DMS 273 (cell line): ENCODE measurements at regions not wholly inside any gene's neighbourhood (a gene's known extent, or its start where the extent isn't known, plus 50 kb on each side); places are given as distances from the start of the nearest gene placed in this dataset.
A peak's percentile ranks its signal among the peaks of the same experiment; 100 is the strongest.

Source experiments
- DNase-seq: peaks from one replicate; lab custom pipeline; 2025; ENCODE audit not compliant: unreplicated experiment; lab: John Stamatoyannopoulos, UW

- DNase-seq, result no peak
Measured at GRCh38 chr15:98263787-98264186, 303.3 kb downstream of the ARRDC4 start.

- DNase-seq, result no peak
Measured at GRCh38 chr15:98266295-98266694, 305.8 kb downstream of the ARRDC4 start.

DNA sequence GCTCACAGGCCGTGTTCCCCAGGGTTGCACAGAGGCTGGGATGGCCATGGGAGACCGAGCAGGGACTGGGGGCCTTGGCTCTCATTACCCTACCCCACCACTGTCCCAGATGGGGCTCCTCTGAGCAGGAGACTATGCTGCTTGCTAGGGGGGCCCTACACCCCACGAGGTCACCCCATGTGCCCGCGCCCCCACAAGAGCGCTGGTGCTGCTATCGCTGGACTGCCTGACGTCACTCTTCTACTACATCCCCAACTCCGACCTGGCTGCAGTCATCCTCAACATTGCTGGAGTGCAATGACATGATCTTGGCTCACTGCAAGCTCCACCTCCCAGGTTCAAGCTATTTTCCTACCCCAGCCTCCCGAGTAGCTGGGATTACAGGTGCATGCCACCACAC, 307.7 kb downstream of the ARRDC4 start:
- DNase-seq, result no peak

- DNase-seq, result no peak
Measured at GRCh38 chr15:98272625-98273024, 312.1 kb downstream of the ARRDC4 start.

- no peak for DNase-seq
Measured at GRCh38 chr15:98276018-98276417, 315.5 kb downstream of the ARRDC4 start.

- DNase-seq, result no peak
Measured at GRCh38 chr15:98277602-98278001, 317.1 kb downstream of the ARRDC4 start.

DNA sequence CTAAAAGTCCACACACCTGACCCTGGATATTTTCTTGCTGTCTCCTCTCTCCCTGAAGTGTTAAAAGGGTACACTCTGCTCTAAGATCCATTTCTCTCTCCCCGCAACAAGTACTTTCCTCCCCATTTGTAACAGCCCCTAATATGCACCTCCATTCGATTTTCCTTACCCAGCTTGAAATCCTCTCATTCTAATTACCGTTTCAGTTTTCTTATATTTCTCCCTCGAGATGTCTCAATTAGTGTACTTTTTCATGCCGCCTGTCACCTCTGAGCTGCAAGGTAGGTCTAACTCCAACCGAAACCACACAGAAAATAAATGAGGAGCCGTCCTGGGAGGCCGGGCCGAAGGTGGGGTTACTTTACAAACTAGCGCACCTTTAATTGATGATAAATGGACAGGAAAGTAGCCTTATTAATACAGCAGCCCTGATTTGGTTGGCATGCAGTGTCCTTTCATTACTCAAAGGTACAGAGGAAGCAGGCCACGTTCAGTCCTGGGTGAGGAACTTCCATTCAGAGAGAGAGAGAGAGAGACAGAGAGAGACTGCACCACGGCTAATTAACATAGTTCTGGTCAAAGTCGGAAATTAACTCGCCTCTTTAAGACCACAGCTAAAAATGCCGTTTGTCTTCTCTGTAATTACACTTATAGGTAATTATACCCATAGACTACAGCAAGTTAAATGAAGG, 319.9 kb downstream of the ARRDC4 start:
- DNase-seq, result no peak

GRCh38 chr15:98281130-98281529, 320.6 kb downstream of the ARRDC4 start:
- DNase-seq, result no peak

DNA sequence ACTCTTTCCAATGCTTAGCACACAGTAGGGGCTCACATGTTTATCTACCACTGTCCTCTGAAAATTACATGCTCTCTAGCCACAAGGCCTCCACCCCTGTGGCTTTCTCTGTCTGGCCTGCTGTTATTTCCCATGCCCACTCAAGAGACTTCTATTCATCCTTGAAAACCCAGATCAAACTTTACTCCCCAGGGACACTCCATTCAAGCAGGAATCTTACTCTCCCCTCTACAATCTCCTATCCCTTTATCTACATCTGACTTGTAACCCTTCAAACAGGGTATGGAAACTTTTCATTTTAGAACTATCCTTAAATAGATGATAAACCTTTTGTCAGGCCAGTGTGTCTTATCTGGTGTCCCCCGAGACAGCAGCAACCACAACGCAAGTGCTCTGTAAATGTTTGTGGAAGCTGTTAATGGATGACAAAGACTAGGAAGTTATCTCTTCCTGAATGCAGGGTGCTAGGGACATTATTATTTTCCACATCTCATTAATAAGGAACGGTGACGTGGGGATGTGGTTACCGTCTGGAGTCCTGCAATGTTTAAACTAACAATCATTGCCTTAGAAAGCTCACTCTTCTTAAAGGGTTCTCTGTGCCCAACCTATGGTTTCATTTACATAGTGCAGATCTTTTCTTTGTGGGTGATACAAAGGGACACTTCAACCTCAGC, 322.3 kb downstream of the ARRDC4 start:
- DNase-seq, result no peak

DNA sequence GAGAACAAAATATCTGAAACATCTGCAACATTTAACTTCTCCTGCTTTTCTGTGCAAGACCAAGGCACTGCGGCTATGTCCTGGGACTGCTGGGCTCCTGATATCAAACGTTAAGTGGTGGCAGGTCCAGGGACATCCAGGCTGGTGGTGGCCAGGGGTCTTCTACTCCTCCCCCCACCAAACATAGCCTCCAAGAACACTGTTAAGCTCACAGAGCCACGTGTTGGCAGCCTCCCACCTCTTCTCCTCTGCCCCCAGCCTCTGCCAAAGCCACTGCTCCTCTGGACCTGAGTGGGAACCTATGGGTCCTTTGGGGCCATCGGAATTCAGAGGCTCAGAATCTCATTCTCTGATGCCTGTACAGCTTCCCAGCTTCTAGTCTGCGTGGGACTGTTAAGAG, 325.7 kb downstream of the ARRDC4 start:
- no peak for DNase-seq

GRCh38 chr15:98286831-98287230, 326.3 kb downstream of the ARRDC4 start:
- DNase-seq, result no peak

- no peak for DNase-seq
Measured at GRCh38 chr15:98288091-98288590, 327.6 kb downstream of the ARRDC4 start.

- DNase-seq, result no peak
Measured at GRCh38 chr15:98289747-98290146, 329.2 kb downstream of the ARRDC4 start.

DNA sequence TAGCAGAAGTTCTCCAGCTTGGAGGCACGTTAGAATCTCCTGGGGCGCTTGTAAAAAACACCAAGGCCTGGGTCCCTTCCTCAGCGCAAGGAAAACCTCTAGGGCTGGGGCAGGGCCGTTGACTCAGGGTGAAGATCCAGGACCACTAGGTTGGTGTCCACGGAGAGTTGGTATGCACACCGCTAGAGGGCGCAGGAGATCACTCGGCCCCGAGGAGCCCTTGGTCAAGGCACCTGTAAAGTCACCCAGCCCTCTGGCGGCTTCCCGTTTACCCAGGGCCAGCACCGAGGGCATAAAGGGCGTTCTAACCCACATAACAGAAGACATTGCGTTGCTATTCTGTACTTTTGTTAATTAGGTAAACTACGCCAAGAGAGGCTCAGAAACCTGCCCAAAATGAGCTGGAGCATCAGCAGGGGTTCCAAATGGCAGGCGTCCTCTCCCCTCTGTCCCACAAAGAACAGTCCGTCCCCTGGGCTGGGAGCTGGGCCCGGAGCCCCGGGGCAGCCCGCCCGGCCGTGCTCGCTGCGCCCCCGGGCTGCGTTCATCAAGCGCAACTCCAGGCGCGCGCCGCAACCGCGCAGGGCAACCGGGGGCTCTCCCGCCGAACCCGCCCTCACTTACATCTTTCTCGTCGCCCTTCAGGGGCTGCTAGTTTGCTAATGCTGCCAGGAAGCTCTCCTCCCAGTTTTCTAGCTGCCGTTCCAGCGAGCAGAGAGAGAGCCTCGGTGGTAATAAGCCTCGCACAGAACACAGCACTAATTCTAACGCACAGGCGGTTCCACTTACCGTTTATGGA, 332.1 kb downstream of the ARRDC4 start:
- peak; percentile 36 for DNase-seq

DNA sequence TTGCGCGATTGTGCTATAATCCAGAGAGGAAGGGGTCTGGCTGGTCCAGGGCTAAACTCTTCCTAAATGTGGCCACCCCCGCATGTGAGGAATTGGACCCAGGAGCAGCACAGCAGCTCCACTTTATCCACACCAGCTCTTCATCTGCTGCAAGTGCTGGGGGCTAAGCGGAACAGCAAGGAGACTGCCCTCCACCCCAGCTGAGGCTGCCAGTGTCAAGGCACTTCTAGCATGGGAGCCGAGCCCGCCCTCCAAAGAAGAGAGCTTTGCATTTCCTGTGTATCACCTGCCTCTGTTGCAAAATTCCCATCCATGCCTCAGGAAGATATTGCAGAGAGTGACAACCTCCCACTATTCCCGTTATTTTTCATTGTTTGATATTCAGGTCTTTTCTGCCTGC, 333.6 kb downstream of the ARRDC4 start:
- no peak for DNase-seq

DNA sequence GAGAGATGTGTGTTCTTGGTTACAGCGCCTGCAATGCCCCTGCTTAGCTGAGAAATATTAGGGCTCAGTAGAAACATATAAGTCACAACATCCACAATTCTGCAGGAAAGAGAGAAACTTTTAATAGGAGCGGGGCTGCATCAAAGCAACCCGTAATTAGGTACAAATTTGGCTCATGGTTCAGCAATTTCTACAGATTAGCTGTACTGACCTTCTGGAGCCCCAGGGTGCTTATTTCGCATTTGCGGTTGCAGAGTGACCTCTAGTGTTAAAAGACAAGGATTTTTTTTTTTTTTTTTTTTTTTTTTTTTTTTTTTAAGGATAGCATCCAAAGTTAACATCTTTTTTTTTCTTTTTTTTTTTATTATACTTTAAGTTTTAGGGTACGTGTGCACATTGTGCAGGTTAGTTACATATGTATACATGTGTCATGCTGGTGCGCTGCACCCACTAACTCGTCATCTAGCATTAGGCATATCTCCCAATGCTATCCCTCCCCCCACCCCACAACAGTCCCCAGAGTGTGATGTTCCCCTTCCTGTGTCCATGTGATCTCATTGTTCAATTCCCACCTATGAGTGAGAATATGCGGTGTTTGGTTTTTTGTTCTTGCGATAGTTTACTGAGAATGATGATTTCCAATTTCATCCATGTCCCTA, 334.7 kb downstream of the ARRDC4 start:
- peak; percentile 46 for DNase-seq

DNA sequence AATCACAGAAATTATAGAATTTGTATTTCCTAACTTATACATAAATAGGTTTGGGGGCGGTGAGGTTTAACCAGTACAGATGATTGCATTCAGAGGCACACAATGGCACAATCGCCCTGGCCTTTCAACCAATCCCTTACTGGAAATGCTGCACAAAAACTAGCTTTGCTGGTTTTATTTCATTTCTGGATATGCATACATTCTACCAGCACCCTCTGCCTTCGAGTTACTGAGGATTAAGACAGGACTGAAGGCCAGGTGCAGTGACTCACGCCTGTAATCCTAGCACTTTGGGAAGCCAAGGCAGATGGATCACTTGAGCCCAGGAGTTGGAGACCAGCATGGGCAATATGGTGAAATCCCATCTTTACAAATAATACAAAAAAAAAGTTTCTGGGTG, 336.1 kb downstream of the ARRDC4 start:
- DNase-seq, result no peak

GRCh38 chr15:98304371-98304770, 343.9 kb downstream of the ARRDC4 start:
- DNase-seq, result no peak

- no peak for DNase-seq
Measured at GRCh38 chr15:98308117-98308516, 340.2 kb upstream of the IGF1R start.

DNA sequence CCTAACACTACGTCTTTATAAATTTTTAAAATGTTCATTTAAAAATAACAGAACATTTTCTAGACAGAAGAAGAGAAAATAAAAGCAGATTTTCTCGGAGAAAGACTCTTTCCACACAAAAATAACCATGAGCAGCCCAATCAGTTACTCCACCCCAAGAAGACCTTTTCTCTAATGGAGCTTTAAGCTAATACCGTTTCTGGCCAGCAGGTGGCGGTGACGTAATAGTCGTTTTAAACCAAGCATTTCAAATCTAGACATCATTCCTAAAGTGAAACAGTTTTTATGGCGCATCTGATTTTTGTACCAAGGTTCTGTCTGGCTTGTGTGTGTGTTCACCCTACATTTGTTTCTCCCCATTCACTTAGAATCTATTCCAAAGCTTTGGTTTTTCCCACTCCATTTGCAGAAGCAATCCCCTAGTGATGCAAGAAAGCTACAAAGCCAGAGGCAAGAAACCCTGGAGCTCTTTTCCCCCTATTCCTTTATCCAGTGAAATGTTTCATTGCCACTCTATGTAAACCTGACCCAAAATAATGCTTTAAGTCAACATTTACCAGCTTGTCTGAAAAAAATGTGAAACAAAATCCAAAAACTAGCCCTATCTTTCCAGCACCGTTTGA, 336.7 kb upstream of the IGF1R start:
- peak; percentile 73 for DNase-seq

DNA sequence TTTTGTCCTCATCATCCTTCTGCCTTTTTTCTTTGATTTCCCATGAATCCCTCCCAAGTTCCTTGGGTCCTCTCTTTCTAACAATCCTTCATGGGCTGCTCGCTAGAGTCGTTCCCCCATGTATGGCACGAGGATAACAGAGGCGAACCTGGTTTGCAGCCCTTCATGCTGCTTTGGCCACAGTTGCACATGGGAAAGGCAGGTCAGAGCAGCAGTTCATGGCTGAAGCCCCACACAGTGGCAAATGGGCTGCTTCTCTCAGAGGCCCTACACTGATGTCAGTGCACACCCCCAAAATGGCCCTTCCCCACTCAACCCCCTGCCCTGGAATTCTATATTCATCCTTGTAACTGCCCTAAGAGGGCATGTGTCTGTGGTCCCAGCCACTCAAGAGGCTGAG, 335.4 kb upstream of the IGF1R start:
- DNase-seq, result no peak
